ENCODE measurements at regions not wholly inside any gene's neighbourhood (a gene's known extent, or its start where the extent isn't known, plus 50 kb on each side); places are given as distances from the start of the nearest gene placed in this dataset.
"Not testable (repeated sequence)": the region's sequence is repeated elsewhere in the genome, so short reads cannot be mapped to it uniquely, and the experiment has no call there.

DNA sequence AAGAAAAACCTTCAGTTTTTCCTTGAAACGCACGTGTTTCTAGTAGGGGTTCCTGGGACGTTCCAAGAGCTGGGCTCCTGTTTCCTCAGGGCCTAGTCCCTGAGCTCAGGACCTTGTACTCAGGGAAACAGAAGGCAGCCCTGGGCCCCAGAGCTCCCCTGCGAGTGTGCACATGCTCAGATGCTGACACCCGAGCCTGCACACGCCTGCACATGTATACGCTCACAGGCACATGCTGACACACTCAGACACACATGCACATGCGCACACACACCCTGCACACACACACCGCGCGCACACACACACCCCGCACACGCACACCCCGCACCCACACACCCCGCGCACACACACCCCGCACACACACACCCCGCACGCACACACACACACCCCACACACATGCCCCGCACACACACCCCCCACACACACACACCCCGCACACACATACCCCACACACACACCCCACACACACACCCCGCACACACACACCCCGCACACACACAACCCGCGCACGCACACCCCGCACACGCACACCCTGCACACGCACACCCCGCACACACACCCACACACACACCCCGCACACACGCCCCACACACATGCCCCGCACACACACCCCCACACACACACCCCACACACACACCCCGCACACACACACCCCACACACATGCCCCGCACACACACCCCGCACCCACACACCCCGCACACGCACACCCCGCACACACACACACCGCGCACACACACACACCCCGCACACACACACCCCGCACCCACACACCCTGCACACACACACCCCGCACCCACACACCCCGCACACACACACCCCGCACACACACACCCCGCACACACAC lies 52.2 kb downstream of the CALML3 start:
- DNase-seq (ENCODE audit: insufficient read length, low spot score) (no peak), FAIRE-seq (no peak)

DNA sequence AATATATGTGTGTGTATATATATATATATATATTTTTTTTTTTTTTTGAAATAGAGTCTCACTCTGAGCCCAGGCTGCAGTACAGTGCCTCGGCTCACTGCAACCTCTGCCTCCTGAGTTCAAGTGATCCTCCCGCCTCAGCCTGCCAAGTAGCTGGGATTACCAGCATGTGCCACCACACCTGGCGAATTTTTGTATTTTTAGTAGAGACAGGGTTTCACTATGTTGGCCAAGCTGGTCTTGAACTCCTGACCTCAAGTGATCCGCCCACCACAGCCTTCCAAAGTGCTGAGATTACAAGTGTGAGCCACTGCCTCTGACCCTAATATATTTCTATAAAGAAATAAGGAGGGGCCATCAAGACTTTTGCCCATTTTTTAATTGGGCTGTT lies 55.3 kb downstream of the CALML3 start:
- not testable (repeated sequence) for FAIRE-seq

DNA sequence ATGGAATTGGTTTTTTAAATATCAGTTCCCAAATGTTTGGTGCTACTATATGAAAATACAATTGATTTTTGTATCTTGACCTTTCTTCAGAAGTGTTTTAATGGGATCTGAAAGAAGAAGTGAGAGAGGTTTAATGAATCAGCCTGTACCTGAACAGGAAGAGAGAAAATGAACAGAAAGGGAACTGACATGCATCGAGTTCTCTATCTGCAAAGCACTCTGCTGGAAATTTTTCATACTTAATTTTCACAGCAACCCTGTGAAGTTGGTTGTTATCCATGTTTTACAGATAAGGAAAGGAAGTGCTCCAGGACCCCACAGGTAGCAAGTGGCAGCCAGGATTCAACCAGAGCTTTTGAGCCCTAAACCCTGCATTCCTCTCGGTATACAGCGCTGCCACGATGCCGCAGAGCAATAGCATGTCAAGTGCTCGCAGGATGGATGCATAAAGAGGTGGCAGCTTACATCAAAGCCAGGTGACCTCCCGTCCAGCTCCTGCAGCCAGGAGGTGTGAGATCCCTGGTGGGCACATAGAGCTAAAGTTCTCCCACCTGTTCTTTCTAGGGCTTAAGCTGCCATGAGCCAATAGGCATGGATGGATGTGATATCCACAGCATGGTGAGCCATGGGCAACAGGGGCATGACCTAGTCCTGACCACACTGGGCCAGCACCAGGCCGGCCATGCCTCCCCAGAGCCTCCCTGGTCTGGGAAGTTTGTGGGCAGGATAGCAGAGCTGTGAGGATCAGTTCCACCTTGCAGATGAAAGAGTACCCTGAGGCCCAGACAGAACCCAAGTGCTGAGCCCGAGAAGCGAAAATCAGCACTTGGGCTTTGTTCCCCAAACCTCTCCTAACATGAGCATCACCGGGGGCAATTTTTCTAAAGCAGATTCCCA lies 57.2 kb downstream of the CALML3 start:
- DNase-seq (ENCODE audit: insufficient read length, low spot score) (peak; percentile 40), FAIRE-seq (peak; percentile 91)

More for the DNA sequence above, 55.3 kb downstream of the CALML3 start:
- DNase-seq (ENCODE audit: insufficient read length, low spot score) = not testable (repeated sequence)

DNA sequence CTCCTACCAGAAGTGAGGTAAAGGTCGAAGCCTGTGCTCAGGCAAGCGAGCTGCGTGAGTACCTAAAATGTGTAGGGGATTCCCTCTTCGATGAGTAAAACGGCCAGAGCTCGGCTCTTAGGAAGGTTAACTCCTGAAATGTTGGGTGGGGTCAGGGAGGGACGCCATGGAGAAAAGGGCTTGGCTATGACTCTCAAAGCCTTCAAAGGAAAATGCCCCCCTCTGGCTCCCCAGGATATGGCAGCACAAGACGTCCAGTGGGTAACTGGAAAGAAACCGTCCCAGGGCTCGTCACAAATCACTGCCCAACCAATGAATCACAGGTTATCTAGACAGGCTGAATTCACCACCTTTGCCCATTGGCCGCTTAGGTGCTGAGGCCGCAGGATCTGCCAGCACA lies 58.0 kb downstream of the CALML3 start:
- FAIRE-seq = peak; percentile 23
- no peak for DNase-seq (ENCODE audit: insufficient read length, low spot score)

DNA sequence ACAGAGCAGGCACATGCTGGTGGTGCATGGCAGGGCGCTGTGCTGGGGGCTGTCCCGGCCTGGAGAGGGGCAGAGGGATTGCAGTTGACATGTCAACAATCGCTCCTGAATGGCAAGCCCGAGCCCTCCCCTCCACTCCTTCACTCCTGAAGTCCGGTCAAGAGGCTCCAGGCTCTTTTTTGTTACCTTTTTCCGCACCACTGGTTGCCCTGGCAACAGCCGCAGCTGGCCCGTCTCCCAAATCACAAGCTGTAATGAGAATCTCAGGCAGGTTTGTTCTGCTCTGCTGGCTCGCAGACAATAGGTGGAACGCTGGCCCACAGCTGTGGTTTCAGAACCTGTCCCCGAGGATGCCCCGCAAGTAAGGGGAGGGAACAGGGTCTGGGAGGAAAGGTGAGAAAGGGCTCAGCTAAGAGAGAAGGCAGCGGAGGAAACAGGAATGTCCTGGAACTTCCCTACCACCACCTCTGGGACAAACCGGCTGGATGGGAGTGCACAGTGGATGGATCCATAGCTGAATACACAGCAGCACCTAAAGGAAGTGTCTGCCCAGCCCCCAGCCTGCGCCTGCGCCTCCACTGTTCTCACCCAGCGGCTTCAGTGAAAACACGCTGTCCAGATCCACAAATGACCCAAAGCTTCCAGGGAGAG lies 58.9 kb downstream of the CALML3 start:
- FAIRE-seq (peak; percentile 89), DNase-seq (ENCODE audit: insufficient read length, low spot score) (peak; percentile 42)

DNA sequence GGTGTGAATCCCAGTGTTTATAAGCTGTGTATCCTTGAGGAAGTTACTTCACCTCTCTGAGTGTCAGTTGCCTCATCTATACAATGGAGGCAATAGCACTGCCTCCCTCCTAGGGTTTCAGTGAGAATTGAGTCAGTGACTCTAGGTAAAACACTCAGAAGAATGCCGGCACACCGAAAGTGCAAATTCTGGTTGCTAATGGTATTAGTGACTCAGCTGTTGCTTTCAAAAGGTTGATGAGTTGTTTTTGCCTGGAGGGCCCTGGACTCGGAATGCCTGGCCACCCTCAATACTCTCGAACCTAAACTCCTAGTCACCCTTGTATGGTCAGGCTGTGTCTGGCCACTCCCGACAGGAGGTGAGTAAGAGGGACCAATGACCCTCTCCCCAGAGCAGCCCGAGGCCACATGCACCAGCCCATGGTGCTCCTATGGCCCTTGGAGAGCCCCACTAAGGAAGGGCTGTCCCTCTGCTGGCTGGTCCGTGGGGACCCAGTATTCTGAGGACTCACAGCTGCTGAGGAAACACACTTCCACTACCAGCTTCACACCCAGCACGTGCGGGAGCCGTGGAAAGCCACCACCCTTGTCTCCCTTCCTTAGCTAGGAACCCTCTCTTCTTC lies 60.2 kb downstream of the CALML3 start:
- no peak for DNase-seq (ENCODE audit: insufficient read length, low spot score)
- no peak for FAIRE-seq

DNA sequence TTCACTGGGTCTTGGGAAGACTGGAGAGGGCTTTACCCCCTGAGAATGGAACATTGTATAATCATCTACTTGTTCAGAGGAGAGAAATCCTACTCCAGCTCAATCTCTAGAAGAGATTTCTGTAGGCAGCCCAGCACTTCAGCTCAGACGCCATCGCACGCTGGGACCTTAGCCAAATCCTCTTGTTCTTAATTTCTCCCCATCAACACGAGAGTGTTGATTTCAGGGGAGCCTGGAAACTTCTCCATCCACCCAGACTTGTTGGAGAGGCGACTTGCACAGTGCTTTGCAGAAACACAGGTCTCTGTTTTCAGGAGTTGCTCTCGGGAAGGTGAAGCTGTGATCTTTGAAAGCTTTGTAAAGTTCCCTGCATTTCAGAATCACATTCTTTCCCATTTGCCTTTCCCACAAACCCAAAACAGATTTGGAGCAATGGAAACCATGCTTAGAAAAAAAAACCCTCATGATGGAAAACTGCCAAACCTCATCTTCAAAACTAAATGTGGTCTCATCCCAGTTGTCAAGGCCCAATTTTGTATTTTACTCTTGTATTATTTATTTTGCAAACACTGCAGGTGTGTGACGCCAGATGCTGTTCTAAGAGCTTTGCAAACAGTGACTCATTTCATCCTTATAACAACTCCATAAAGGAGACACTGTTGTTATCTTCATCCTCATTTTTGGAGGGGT lies 60.9 kb downstream of the CALML3 start:
- no peak for FAIRE-seq

DNA sequence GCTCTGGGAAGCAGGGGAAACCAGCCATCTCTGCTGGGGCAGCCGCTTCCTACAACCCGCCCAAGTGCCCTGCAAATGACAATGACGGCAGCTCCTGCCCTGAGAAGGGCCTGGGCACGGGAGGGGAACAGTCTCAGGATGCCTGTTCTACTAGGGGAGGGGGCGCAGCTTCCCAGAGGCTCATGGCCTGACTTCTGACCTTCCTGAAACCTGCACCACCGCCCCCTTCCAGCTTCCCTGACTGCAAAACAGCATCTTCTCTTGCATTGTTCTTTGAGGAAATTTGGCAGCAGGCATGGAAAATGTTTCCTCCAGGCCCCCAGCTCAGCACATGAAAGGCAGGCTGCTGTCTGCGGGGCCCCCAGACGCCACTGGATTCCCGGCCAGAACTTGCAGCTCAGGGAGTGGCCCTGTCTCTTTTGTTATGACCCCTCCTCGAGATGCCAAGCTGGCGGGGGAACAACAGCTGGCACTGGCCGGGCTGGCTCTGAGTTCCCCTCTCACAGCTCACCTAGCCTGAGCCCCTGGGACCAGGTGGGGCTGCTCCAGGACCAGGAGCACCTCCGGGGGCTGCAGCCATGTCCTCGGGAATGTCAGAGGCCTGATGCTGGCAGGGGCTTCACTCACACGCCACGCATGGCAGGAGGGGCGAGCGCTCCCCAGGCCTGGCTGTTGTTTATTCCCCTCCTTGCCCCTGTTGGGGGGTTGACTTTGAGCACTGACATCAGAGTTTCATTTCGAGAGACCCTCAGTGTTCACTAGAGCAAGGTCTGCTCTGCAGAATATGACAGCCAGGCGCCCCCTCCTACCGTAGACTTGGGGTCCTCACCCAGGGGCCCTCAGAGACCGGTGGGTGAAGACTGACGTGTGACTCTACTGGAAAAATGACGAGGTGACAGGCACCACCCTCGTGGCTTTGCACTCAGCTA lies 62.7 kb downstream of the CALML3 start:
- FAIRE-seq (no peak), DNase-seq (ENCODE audit: insufficient read length, low spot score) (no peak)

More for the DNA sequence above, 60.9 kb downstream of the CALML3 start:
- no peak for DNase-seq (ENCODE audit: insufficient read length, low spot score)

DNA sequence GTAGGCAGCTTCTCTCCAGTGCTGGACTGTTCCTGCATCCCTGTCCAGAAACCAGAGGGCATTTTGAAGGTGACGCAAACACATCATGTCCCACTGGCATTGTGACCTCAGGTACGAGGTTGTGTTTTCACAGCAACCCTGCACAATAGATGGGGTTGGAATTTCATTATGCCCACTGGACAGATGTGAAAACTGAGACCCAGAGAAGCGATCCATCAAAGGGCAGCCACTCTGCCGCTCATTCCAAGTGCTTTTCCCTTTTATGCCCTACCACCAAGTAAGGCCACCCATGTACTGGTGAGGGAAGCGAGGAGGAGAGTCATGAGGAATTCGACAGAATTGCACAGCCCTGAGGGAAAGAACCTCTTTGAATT lies 63.3 kb downstream of the CALML3 start:
- FAIRE-seq (no peak), DNase-seq (ENCODE audit: insufficient read length, low spot score) (no peak)

DNA sequence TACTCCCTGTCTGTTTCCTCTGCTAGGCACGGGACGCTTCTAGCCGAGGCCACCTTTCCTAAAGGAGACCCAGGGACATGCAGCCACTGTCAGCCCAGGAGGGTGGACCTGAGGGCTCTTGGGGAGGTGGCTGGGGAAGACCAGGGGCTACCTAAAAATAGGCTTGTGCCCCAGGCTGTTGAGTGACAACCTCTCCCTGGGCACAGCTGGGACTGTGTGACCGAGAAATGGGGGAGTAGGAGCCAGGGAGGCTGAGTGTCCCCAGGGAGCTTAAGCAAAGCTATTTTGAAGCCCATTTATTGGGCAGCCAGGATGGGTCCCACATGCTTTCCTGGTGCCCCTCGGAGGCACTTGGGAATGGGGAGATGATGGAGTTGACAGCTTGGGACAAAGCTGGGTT lies 63.8 kb downstream of the CALML3 start:
- FAIRE-seq = no peak
- DNase-seq (ENCODE audit: insufficient read length, low spot score) = no peak

Data from GM19239 (cell line).